DMS114 treated with DMSO at 0.1 percent for 48 hours (cell line): ENCODE measurements at regions not wholly inside any gene's neighbourhood (a gene's known extent, or its start where the extent isn't known, plus 50 kb on each side); places are given as distances from the start of the nearest gene placed in this dataset.

Experiments used
- DNase-seq: peaks from one replicate; lab custom pipeline; 2025; ENCODE audit not compliant: unreplicated experiment; lab: John Stamatoyannopoulos, UW

DNA sequence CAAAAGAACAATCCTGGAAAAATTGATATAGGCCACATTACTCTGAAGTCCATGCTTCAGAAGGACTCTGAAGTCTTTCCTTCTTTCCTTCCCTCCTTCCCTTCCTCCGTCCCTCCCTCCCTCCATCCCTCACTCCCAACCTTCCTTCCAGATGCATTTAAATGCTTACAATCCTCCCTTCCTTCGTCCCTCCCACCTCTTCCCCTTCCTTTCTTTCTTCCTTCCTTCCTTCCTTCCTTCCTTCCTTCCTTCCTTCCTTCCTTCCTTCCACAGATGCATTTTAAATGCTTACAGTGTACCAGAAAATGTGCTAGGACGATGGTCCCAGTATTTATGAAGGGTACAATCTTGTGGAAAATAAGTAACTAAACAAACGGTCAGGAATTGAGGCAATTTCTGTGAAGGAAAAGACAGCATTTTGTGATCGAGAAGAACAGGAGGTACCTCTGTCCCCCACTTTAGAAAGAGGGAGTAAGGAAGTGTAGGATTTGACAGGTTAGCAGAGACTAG is 181.3 kb upstream of the TUT7 start:
- no peak for DNase-seq

DNA sequence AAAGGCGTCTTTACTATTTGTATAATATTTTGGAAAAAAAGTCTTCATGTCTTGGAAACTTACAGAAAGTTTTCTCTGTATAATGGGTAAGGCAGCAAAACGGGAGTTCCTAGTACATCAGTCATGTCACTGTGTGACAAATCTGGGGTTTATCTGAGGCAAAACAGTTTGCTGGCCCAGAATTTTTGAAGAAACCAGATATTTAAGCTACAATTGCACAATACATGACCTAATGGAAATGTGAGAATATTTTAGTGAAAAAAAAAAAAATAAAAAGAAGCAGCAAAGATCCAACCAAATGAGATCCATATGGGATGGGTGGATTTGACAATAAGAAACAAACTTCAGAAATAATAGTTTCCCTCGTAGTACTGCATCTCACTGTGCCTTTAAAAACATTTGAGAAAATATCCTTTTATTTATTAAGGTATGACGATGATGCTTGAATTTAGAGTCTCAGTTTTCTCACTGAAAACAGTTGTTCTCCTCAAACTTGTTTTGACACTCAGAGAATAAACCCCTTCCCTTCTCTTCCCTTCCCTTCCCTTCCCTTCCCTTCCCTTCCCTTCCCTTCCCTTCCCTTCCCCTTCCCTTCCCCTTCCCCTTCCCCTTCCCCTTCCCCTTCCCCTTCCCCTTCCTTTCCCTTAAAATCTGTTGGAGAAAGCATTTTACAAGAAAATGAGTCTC is 180.5 kb upstream of the TUT7 start:
- DNase-seq, result no peak

GRCh38 chr9:86531971-86532640 is 177.9 kb upstream of the TUT7 start:
- no peak for DNase-seq

GRCh38 chr9:86531273-86531970 is 177.2 kb upstream of the TUT7 start:
- DNase-seq, result no peak

GRCh38 chr9:86529496-86530275 is 175.5 kb upstream of the TUT7 start:
- DNase-seq, result no peak

GRCh38 chr9:86526021-86526420 is 171.8 kb upstream of the TUT7 start:
- DNase-seq, result no peak

DNA sequence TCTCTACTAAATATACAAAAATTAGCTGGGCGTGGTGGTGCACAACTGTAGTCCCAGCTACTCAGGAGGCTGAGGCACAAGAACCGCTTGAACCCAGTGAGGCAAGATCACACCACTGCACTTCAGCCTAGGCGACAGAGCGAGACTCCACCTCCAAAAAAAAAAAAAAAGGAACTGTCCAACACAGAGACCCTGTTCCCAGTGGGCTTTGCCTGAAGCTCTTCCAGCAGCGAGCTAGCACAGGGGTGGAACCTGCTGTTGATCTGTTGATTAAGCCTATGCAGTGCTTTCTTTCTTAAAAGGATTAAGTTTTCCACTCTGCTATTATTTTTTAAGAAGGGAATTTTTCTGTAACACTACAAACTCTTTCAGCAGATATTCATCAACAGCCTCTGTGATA is 171.0 kb upstream of the TUT7 start:
- no peak for DNase-seq

- DNase-seq, result no peak
These were observed 167.8 kb upstream of the TUT7 start for GRCh38 chr9:86521977-86522376.

- DNase-seq, result no peak
These were observed 167.1 kb upstream of the TUT7 start for GRCh38 chr9:86521322-86521721.

GRCh38 chr9:86519066-86519615 is 164.9 kb upstream of the TUT7 start:
- DNase-seq, result no peak

GRCh38 chr9:86517475-86517874 is 163.3 kb upstream of the TUT7 start:
- no peak for DNase-seq

DNA sequence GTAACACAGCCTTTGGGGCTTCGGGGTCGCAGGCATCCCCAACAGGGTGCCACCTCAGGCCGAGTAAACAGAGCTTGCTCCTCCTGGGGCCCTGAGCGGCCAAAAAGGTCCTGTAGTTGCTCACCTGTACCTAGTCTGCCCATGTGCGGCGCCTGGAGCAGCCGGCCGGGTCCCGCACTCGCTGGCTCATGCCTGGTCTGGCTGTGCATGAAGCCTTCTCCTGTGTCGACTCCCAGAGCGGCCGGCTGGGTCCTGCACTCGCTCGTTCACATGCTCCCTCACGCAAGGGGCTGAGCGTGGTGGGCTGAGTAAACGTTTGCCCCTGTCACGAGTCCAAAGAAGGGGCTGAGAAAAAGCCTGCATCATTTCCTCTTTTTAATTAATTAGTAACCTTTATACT is 162.4 kb upstream of the TUT7 start:
- no peak for DNase-seq

GRCh38 chr9:86515221-86515620 is 161.0 kb upstream of the TUT7 start:
- no peak for DNase-seq

GRCh38 chr9:86513429-86513828 is 159.2 kb upstream of the TUT7 start:
- no peak for DNase-seq

GRCh38 chr9:86512929-86513328 is 158.7 kb upstream of the TUT7 start:
- no peak for DNase-seq

DNA sequence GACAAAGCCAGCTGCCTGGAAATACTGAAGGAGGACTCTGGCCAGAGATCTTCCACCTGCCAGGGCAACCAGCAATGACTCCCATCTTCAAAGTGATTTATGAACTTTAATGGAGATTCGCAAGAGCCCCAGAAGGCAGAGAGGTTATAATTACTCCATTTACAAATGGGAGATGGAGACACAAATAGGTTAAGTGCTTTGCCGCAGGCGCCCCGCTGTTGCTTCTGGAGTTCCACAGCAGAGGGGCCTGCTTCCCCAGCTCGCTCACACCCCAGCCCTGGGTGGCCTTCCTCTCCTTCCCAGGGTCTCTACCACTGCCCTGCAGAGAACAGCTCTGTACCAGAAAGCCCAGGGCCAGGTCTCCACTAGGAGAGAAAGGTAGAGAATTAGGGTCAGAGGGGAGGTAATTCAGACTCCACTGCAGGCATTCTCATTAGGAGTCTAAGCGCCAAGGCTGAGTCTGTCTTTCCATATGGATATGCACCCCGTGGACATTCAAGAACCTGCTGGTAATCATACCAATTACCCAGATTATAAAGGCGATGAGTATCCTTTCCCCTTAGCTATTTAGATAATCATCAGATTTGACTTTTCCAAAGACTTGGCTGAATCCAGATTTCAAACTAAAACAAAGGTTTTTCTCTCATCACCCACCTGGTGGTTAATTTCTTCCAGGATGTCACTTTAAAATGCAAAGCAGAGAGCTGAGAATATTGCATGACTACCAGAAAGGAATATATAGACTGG is 157.6 kb upstream of the TUT7 start:
- DNase-seq, result no peak

DNA sequence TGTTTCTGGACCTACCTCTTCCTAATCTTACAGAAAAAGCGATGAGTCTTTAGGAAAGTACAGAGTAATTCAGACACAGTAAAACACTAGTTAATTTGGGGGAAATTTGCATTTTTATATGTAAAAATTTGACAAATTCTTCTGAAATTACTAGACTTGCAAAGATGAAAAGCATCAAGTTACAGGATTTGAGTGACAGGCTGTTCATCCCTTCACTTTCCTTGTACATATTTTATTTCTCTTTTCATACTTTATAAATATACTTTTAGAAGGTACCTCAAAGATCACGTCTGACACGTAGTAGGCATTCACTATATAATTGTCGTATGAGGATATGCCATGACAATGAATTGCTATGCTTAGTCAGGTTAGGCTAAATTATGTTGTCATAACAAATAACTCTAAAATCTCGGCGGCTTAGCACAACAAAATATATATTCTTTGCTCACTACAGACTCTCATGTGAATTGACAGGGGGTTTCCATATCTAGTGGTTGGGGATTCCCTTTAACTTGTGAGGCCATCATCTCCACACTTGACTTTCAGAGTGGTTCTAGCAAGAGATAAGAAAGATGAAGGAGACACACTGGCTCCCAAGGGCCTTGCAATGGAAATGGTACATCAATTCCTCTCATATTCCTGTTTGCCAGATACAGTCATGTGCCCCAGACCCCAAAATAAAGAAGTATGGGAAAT is 154.1 kb upstream of the TUT7 start:
- no peak for DNase-seq

- no peak for DNase-seq
These were observed 153.0 kb upstream of the TUT7 start for GRCh38 chr9:86507212-86507630.

DNA sequence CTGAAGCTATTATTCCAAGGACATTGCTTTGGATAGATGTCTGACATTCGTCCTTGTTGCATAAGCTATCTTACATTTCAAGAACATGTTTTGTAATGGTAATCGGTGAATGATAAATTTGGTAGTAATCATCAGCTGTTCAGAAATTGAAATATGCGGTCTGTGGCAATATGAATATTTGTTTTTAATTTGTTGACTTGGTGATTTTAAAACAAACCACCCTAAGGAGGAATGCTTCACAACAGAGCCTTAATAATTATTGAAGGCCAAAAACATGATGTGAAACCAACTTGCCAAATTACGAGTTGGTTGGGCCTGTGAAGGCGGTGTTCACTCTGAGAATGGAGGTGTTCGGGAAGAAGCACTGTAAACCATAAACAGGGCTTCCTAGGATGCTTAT is 149.7 kb upstream of the TUT7 start:
- no peak for DNase-seq

GRCh38 chr9:86503314-86503713 is 149.1 kb upstream of the TUT7 start:
- no peak for DNase-seq
